ENCODE measurements at regions not wholly inside any gene's neighbourhood (a gene's known extent, or its start where the extent isn't known, plus 50 kb on each side); places are given as distances from the start of the nearest gene placed in this dataset.
"Not testable (repeated sequence)": the region's sequence is repeated elsewhere in the genome, so short reads cannot be mapped to it uniquely, and the experiment has no call there.

DNA sequence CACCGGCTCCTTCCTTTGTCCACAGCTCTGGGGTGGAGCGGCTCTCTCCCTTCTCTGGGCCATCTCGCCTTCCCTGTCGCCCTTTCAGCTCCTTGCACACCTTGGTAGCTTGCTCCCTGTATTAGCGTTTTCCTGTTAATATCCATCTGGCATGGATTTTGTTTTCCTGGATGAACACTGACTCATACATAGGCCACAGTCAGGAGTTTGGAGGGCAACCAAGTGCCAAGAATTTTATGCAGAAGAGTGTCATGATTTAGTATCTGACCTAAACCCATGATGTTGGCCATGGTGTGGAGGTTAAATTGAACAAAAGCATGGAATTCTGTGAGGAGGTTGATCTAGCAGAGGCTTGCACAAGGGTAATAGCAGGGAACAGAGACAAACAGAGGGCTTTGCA is 180.9 kb downstream of the AIPL1 start:
- no peak for DNase-seq

DNA sequence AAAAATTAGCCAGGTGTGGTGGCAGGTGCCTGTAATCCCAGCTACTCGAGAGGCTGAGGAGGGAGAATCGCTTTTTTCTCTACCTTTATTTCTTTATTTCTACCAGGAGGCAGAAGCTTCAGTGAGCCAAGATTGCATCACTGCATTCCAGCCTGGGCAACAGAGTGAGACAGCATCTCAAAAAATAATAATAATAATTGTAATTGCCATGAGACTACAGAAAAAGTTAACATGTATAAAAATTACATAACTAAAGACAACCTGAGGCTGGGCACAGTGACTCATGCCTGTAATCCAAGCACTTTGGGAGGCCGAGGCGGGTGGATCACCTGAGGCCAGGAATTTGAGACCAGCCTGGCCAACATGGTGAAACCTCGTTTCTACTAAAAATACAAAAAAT is 181.5 kb downstream of the WSCD1 start:
- not testable (repeated sequence) for DNase-seq

- no peak for DNase-seq
These were observed 179.6 kb downstream of the WSCD1 start for GRCh38 chr17:6249732-6250131.

DNA sequence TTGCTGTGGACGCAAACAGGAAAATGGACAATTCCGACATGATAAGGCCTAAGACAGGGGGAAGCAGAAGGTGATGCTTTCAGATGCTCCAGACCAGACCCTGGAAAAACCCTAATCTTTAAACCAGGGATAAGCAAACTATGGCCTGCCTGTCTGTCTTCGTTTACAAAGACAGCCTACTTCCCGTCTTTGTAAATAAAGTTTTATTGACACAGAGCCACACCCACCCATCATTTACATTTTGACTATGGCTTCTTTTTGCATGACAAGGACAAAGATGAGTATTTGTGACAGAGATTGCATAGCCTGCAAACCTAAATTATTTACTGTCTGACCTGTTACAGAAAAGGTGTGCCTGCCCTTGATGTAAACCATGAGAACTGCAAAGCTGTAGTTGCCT is 177.9 kb downstream of the WSCD1 start:
- no peak for DNase-seq

- DNase-seq = no peak
These were observed 175.4 kb downstream of the WSCD1 start for GRCh38 chr17:6245301-6246177.

GRCh38 chr17:6244796-6245195 is 174.6 kb downstream of the WSCD1 start:
- DNase-seq = no peak

GRCh38 chr17:6244253-6244652 is 174.1 kb downstream of the WSCD1 start:
- no peak for DNase-seq

- DNase-seq = no peak
These were observed 173.0 kb downstream of the WSCD1 start for GRCh38 chr17:6243186-6243585.

- DNase-seq = no peak
These were observed 171.8 kb downstream of the WSCD1 start for GRCh38 chr17:6241996-6242395.

DNA sequence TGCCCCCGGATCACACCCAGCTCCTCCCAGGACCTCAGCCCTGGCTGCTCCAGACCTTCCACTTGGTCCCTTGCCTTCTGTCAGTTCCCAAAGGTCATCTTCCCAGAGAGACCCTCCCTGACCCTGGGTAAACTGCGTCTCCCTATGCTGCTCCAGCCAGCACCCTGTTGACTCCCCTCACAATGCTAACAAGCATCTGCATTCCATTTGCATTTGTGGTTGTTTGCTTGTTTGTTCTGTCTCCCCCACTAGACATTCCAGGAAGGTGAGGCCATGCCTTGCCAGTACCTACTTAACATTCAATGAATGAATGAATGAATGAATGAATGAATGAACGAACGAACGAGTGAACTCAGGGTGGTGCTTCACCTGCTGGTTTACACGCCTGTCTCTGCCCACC is 171.2 kb downstream of the WSCD1 start:
- no peak for DNase-seq

GRCh38 chr17:6240601-6241000 is 170.4 kb downstream of the WSCD1 start:
- no peak for DNase-seq

GRCh38 chr17:6240001-6240400 is 169.8 kb downstream of the WSCD1 start:
- DNase-seq = no peak

GRCh38 chr17:6239241-6239798 is 169.1 kb downstream of the WSCD1 start:
- DNase-seq = no peak

GRCh38 chr17:6233856-6234255 is 163.7 kb downstream of the WSCD1 start:
- no peak for DNase-seq

- DNase-seq = no peak
These were observed 163.2 kb downstream of the WSCD1 start for GRCh38 chr17:6233339-6233738.

DNA sequence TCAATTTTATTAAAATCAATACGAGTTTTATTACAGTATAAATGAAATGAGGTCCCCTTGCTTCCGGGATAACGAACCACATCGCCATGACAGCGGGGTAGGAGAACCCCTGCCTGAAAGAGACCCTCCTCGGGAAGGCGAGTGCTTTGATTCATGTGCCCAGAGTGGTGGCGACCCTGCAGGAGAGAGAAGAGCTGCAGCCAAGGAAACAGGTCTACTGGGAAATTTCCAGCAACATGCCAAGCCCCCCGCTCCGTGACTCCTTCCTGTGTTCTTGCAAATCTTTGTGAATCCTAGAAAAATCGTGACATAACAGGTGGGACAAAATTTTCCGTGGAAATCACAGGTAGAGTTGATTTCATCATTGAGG is 162.5 kb downstream of the WSCD1 start:
- DNase-seq = no peak

- no peak for DNase-seq
These were observed 161.9 kb downstream of the WSCD1 start for GRCh38 chr17:6231886-6232731.

DNA sequence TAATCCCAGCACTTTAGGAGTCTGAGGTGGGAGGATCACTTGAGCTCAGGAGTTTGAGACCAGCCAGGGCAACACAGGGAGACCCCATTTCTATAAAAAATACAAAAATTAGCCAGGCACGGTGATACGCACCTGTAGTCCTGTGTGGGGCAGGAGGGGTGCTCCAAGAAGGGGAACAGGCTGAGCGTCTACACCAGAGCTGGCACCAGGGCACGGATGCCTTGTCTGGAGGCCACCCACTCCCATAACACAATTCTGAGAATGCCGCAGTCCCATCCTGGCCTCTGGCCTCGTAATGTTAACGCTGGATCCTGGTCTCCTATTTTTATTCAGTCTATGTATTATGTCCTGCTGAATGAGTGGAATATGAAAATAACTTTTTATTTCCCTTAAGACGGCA is 161.3 kb downstream of the WSCD1 start:
- DNase-seq = no peak

GRCh38 chr17:6218333-6218732 is 148.2 kb downstream of the WSCD1 start:
- DNase-seq = no peak

DNA sequence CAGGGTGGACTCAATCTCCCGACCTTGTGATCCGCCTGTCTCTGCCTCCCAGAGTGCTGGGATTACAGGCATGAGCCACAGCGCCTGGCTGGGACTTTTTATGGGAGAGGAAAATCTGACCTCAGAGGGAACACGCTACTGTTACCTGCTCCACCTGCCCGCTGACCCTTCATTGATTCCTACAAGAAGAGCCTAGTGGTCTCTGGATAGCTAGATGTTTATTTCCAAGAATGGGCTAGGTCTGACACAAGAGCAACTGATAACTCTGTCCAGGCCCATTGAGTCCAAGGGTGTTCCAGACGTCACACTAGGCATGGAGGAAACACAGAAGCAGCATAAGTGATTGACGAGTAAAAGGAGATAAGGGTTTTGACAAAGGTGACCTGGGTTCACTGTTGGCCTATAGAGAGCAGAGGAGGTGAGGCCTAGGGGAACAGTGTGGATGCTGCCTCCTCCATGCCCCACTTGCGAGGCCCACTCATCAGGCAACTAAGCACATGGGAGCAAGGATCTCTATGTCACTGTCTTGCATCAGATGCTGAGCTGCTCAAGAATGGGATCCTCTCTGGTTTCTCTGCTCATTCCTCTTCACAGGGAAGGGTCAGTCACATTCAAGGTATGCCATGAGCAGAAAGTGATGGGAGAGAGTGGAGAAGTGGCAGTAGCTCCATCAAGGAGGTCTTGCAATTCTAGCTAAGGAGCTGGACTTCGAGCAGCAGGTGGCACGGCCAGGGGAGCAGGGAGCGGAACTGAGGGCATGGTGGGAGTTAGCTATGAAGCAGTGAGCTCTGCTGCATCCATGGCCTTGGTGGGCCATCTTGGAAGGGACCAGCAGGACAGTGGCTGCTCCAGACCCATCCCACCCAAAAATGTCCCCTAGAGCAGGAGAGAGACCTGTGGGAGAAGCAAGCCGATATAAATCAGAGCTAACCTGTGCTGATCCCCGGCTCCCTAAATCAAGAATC is 145.2 kb downstream of the WSCD1 start:
- no peak for DNase-seq

- no peak for DNase-seq
These were observed 143.7 kb downstream of the WSCD1 start for GRCh38 chr17:6213859-6214258.

DNA sequence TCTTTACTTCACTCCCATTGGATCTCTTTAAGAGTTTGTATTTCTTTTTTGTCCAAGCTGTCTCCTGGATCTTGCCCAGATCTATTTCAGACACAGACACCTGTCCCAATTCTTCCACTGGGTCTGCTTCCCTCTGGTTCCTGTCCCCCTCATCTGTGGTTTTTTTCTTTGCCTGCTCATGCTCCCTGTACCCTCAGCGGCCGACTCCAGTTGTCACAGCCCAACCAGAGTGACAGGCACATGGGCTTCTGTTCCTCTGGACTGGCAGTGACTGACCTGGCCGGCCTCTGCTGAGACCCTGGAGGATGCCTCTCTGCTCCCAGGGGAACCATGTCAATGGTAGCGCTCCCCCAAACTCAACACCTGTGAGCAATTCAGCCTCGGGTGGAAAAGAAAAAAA is 142.6 kb downstream of the WSCD1 start:
- no peak for DNase-seq

DNA sequence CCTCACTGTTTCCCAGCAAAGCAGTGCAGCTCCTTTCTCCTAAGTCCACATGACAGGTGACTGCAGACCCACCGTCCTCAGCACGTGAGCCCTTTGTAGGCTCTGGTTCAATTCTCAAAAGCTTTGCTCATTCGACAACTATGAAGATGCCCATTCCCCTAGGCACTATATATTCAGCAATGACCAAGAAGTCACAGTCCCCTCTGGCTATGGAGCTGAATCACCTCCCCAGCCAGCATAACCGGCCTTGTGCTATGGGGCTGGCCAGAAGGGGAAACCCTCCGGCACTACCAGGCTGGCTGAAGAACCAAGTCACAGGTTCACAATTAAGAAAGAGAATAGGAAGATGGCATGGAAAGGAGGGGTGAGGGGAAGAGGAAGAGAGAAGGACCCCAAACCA is 139.7 kb downstream of the WSCD1 start:
- no peak for DNase-seq
